Osteoblast (primary cell): ENCODE measurements at regions not wholly inside any gene's neighbourhood (a gene's known extent, or its start where the extent isn't known, plus 50 kb on each side); places are given as distances from the start of the nearest gene placed in this dataset.

Experiments
- DNase-seq: peaks from one replicate; pipeline ENCODE4 v3.0.0; 2011; ENCODE audit warnings: low spot score, mixed read lengths; ENCODE audit not compliant: insufficient read length; ENCODE audit errors: missing footprints
- H2AFZ ChIP-seq: 2 replicates; pipeline ENCODE4 v1.6.0; 2011; ENCODE audit warnings: mild to moderate bottlenecking, low read length
- H3K27ac ChIP-seq: 2 replicates; pipeline ENCODE4 v1.5.1; 2011; ENCODE audit warnings: mild to moderate bottlenecking, low read depth, low read length, moderate library complexity
- H3K27me3 ChIP-seq: 2 replicates; pipeline ENCODE4 v1.6.0; 2012; ENCODE audit warnings: mild to moderate bottlenecking, control low read depth, inconsistent platforms, low read length, moderate library complexity; ENCODE audit not compliant: insufficient read depth
- H3K36me3 ChIP-seq: 2 replicates; pipeline ENCODE4 v1.5.1; 2011; ENCODE audit warnings: mild to moderate bottlenecking, low read length, control low read depth, moderate library complexity; ENCODE audit not compliant: insufficient read depth
- H3K4me1 ChIP-seq: 2 replicates; pipeline ENCODE4 v1.5.1; 2011; ENCODE audit warnings: mild to moderate bottlenecking, low read length, control low read depth, moderate library complexity; ENCODE audit not compliant: insufficient read depth
- H3K4me2 ChIP-seq: 2 replicates; pipeline ENCODE4 v1.6.0; 2011; ENCODE audit warnings: mild to moderate bottlenecking, low read length; ENCODE audit not compliant: insufficient read depth
- H3K4me3 ChIP-seq: fragments of 200-600 bp; sonication (generic); 3 replicates; pipeline ENCODE4 v1.5.1; 2012; ENCODE audit warnings: mild to moderate bottlenecking, low read length, inconsistent platforms; ENCODE audit not compliant: insufficient read depth
- H3K79me2 ChIP-seq: 2 replicates; pipeline ENCODE4 v1.6.0; 2012; ENCODE audit warnings: mild to moderate bottlenecking, low read length, control low read depth, inconsistent platforms; ENCODE audit not compliant: insufficient read depth
- H3K9me3 ChIP-seq: 2 replicates; pipeline ENCODE4 v1.5.1; 2011; ENCODE audit warnings: low read depth, low read length, control low read depth
- H4K20me1 ChIP-seq: 2 replicates; pipeline ENCODE4 v1.6.0; 2012; ENCODE audit warnings: mild to moderate bottlenecking, low read length, control low read depth; ENCODE audit not compliant: insufficient read depth
- CTCF ChIP-seq: IDR thresholded peaks from 2 replicates; pipeline ENCODE4 v1.5.1; 2011; ENCODE audit warnings: mild to moderate bottlenecking, low read depth, low read length, moderate library complexity; ENCODE audit errors: extremely low read depth

GRCh38 chr15:26023231-26023630 lies 160.1 kb upstream of the ATP10A start:
- H3K79me2 ChIP-seq = no peaks in the 10 kb centered on the region
- H3K36me3 ChIP-seq = no peaks in the 10 kb centered on the region
- no peak for TF ChIP-seq CTCF
- H3K4me3 ChIP-seq = no peak overlapping the region
- H3K4me1 ChIP-seq = peaks cover 2% of the 10 kb centered on the region
- H3K9me3 ChIP-seq = no peaks in the 10 kb centered on the region
- DNase-seq = no peak
- no peak overlapping the region for H3K4me2 ChIP-seq
- no peaks in the 10 kb centered on the region for H4K20me1 ChIP-seq
- H3K27ac ChIP-seq = no peak overlapping the region
- no peaks in the 10 kb centered on the region for H3K27me3 ChIP-seq
- no peak overlapping the region for H2AFZ ChIP-seq

- Histone ChIP-seq H3K9me3 (no peaks in the 10 kb centered on the region), H3K36me3 (no peaks in the 10 kb centered on the region), H3K4me3 (no peak overlapping the region), H3K79me2 (no peaks in the 10 kb centered on the region), H4K20me1 (no peaks in the 10 kb centered on the region), H3K27me3 (no peaks in the 10 kb centered on the region), H2AFZ (no peak overlapping the region), H3K27ac (no peak overlapping the region), H3K4me1 (no peaks in the 10 kb centered on the region), H3K4me2 (no peak overlapping the region)
- TF ChIP-seq CTCF = no peak
- DNase-seq = no peak
Observed at GRCh38 chr15:26020871-26021270, 157.7 kb upstream of the ATP10A start.

GRCh38 chr15:26017665-26018064 lies 154.5 kb upstream of the ATP10A start:
- Histone ChIP-seq H3K27me3 (no peaks in the 10 kb centered on the region), H3K4me2 (no peak overlapping the region), H3K4me3 (no peak overlapping the region), H3K4me1 (no peaks in the 10 kb centered on the region), H3K36me3 (no peaks in the 10 kb centered on the region), H3K9me3 (no peaks in the 10 kb centered on the region), H3K27ac (no peak overlapping the region), H3K79me2 (no peaks in the 10 kb centered on the region), H4K20me1 (no peaks in the 10 kb centered on the region), H2AFZ (no peak overlapping the region)
- no peak for TF ChIP-seq CTCF
- no peak for DNase-seq

GRCh38 chr15:26015516-26016075 lies 152.5 kb upstream of the ATP10A start:
- Histone ChIP-seq H3K4me3 (no peak overlapping the region), H3K9me3 (no peaks in the 10 kb centered on the region), H2AFZ (no peak overlapping the region), H3K4me1 (no peaks in the 10 kb centered on the region), H3K4me2 (no peak overlapping the region), H4K20me1 (no peaks in the 10 kb centered on the region), H3K36me3 (no peaks in the 10 kb centered on the region), H3K27me3 (no peaks in the 10 kb centered on the region), H3K79me2 (no peaks in the 10 kb centered on the region), H3K27ac (no peak overlapping the region)
- DNase-seq = no peak
- no peak for TF ChIP-seq CTCF
